Skin of body (tissue), 2 donors: ENCODE measurements at regions not wholly inside any gene's neighbourhood (a gene's known extent, or its start where the extent isn't known, plus 50 kb on each side); places are given as distances from the start of the nearest gene placed in this dataset. TPM values are rescaled to one million over a fixed set of nuclear protein-coding genes. Genes with fewer than 3 reads are reported as not detected.
"Not testable (repeated sequence)": the region's sequence is repeated elsewhere in the genome, so short reads cannot be mapped to it uniquely, and the experiment has no call there.

ENCODE experiments used
- DNase-seq: peaks from one replicate; lab custom pipeline; 2025; lab: John Stamatoyannopoulos, UW
- small RNA-seq: library from RNA; depleted of rRNA; stranded (forward); fragments of <200 nt; gene quantifications from one replicate; pipeline ENCODE3, GENCODE V24; 2014; ENCODE audit warnings: low replicate concordance

DNA sequence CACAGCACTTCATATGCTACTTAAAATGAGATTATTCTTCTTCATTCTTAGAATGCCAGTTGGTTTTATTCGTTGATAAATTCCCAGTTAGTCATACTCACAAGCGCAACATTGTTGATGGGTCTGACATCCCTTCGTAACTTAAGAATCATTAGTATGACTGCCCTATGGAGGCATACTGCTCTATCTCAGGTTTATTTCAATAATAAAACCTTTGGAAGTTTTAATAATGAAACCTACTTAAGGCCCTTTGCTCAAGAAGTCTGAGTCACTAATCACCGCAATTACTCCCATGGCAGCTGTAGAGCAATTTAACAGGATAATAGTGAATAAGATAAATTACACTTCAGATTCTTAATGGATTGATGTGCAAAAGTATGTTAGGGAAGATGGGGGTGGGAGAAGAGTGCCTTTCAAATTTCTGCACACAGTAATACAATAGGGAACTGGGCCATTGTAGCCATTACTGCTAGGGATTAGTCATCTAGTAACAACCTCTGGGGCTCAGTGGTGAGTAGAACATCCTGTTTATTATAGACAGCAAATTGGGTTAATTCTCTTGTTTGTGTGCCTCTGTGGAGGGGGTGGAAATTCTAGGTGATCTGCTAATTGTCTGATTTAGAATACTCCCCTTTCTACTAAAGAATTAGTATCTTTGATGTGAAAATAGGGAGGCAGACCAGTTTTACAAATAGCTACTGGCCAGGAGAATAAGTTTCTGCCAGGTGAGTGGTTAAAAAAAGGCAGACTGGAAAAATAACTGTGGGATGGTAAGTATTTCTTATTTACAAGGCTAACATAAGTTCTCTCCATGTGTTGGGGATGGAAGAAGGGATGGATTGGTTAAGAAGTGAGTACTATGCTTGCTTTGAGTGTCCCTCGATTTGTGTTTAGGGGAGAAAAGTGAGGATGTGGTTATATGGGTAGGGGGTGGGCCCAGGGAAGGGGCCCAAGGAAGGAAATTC lies 74.5 kb upstream of the VKORC1L1 start:
- no peak for DNase-seq

DNA sequence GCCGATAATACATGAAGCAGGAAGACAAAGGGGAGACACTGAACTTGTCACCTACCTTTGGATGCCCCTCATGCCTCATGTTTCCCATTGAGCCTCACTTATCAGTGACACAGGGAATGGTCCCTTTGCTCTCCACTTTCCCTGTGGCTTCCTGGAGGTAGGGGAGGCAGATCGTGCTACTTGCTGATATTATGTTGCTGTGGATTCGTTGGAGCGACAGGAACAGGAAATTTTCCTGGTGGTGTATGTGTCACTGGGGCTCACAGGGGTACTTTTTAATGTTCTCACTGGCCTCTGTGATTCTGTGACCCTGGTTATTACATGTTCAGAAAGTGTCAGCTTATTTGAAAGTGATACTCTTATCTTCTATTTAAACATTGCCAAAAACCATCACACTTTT lies 72.7 kb upstream of the VKORC1L1 start:
- DNase-seq: not testable (repeated sequence)

DNA sequence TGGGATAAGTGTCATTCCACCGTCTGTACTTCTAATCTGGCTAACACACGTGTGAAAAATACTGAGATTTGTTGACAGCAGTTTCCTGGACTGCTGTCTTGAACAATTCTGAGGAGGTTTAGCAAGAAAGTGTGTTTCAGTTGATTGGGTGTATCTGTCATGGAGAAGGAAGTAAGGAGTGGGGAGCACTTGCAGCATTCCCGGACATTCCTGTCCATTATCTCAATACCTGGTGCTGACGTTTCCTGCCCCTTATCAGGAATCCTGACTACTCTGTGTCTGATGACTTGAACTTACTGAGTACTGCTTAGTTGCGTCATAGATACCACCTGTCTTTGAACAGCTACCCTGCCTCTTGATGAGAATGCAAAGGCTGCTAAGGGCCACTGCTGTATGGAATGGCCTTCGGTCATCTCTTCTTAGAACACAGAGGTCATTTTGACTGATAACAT lies 72.0 kb upstream of the VKORC1L1 start:
- DNase-seq: no peak

DNA sequence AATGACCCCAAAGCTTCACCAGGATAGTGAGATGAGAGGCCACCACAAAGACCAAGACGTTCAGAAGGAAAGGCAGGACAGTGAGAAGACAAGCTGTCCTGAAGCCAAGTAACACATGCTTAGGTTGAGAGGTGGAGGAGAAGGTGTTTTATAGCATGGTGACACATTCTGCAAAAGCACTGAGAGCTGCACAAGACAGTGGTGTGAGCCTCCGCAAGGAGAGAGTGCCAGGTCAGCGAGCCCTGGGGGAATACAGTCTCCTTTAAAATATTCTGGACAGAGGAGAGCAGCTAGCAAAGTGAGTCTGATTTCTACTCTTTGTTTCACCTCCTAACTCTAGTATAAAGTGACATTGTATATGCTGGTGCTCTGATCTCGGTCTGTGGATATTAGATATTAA lies 68.0 kb upstream of the VKORC1L1 start:
- no peak for DNase-seq

DNA sequence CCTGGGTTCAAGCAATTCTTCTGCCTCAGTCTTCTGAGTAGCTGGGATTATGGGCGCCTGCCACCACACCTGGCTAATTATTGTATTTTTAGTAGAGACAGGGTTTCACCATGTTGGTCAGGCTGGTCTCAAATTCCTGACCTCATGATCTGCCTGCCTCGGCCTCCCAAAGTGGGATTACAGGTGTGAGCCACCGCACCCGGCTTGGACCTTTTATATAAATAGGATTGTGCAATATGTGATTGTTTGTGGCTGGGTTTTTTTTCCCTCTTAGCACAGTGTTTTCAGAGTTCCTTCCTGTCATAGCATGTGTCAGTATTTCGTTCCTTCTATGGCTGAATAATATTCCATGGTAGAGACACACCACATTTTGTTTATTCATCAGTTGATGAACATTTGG lies 65.8 kb upstream of the VKORC1L1 start:
- not testable (repeated sequence) for DNase-seq

DNA sequence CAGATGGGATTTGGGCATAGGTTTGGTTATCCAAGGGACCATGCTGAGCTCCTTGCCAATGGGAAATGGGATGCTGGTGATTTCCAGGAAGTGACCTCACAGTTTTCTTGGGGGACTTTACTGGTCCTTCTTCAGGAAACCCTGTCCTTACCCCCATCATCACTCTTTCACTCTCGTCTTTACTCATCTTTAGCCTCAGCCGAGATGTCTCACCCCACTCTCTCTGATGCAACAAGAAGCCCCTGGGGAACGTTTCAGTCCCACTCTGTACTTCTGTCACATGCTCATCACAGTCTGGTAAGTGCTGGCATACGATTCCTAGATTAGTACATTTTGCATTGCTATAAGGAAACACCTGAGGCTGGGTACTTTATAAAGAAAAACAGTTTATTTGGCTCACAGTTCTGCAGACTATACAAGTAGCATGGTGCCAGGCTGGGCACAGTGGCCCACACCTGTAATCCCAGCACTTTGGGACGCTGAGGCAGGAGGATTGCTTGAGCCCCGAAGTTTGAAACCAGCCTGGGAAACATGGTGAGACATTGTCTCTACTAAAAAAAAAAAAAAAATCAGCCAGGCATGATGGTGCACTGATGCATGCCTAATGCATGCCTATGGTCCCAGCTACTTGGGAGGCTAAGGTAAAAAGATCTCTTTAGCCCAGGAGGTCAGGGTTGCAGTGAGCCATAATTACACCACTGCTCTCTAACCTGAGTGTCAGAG lies 63.5 kb upstream of the VKORC1L1 start:
- no peak for DNase-seq

DNA sequence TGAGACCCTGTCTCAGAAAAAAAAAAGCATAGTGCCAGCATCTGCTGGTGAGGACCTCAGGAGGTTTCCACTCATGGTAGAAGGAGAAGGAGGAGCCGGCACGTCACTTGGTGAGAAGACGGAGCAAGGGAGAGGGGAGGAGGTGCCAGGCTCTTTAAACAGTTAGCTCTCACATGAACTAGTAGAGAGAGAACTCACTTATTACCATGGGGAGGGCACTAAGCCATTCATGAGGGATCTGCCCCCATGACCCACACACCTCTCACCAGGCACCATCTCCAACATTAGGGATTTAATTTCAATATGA lies 62.9 kb upstream of the VKORC1L1 start:
- DNase-seq: no peak

DNA sequence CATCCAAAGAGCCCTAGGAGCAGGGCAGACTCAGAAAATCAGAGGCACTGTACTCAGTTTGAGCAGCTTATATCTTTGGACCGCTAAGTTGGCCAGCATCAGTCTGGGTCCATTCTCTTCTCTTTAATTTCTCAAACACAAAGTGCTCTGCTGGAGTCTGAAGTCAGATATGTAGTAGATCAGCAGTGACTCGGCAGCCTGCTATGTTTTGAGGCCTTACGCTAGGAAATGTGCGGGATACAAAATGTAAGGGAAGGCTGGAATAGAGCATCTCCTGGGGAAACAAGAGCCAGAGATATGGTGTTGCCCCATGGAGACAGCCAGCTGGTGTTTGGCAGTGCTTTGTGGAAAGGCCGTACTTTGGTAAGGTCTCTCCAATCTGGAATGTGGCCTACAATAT lies 60.6 kb upstream of the VKORC1L1 start:
- DNase-seq: no peak

DNA sequence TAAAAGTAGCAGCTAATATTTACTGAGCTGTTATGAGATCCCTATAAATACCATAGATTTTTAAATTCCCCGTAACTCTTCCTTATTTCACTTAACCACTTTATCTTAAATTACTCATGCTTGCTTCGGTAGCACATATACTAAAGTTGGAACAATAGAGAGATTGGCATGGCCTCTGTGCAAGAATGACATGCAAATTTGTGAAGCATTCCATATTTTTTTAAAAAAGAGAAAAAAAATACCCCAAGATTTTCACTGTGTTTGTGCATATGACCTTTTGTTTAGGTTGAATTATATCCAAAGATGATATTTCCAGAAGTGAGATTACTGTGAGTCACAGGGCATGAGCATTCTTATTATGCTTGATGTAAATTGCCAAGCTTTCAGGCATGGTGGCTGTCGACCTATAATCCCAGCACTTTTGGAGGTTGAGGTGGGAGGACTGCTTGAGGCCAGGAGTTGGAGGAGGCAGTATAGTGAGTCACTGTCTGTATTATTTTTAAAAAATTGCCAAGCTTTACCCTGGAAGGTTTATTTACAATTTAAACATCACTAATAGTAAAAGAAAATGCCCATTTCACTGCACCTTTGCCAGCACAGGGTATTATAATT lies 58.2 kb upstream of the VKORC1L1 start:
- not testable (repeated sequence) for DNase-seq

DNA sequence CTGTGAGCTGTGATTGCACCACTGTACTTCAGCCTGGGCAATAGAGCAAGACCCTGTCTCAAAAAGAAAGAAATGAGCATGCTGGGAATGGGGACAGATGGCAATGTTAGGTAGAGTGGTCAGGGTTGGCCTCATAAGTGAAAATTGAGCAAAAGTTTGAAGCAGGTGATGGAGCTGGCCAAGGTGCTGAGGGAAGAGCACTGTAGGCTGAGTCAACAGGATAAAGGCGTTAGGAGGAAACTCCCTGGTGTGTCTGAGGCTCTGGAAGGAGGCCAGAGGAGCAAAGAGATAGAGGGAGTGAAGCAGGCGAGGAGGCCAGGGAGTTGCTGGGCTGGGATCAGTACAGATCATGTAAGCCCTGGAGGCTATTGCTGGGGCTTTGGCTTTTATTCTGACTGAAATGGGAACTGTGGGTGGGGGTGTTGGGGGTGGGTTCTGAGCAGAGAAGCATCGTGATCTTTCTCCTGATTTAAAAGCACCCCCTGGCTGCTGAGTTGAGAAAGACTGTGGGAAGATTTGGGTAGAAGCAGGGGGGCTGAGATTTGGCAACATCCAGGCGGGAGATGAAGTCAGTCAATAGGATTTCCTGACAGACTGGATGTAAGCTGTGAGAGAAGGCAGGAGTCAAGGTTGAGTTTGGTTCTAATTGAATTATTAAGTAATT lies 52.5 kb upstream of the VKORC1L1 start:
- DNase-seq: no peak

Small RNAs in the stretch of these regions (small RNA-seq; reads per million reads assigned to genes)
- gene AC114501.1 (not detected), gene RNU6-912P (not detected), gene SNORA15B-2 (not detected), gene SNORA22 (not detected)
